ENCODE measurements at regions not wholly inside any gene's neighbourhood (a gene's known extent, or its start where the extent isn't known, plus 50 kb on each side); places are given as distances from the start of the nearest gene placed in this dataset.

GRCh38 chr21:39061766-39062165 is 121.5 kb downstream of the PSMG1 start:
- no peaks in the 10 kb centered on the region for H3K36me3 ChIP-seq (ENCODE audit: insufficient read depth, low read length)
- H3K9me3 ChIP-seq (ENCODE audit: low read depth, low read length), result no peaks in the 10 kb centered on the region
- no peak overlapping the region for H3K4me3 ChIP-seq
- H3K9ac ChIP-seq (ENCODE audit: insufficient read length), result no peak overlapping the region
- no peak for DNase-seq (ENCODE audit: low read depth, low spot score)
- TF ChIP-seq FOXP2 (optimal IDR thresholded peaks at IDR 0.05; ENCODE audit: control extremely low read depth, extremely low read length, insufficient read depth) (no peak), POLR2AphosphoS5 (IDR thresholded peaks at IDR 0.05; ENCODE audit: borderline replicate concordance, low read depth, low read length) (no peak), EZH2 (IDR thresholded peaks at IDR 0.05) (no peak)
- no peak overlapping the region for H3K27ac ChIP-seq

GRCh38 chr21:39060485-39061083 is 122.7 kb downstream of the PSMG1 start:
- H3K36me3 ChIP-seq (ENCODE audit: insufficient read depth, low read length), result no peaks in the 10 kb centered on the region
- TF ChIP-seq POLR2AphosphoS5 (IDR thresholded peaks at IDR 0.05; ENCODE audit: borderline replicate concordance, low read depth, low read length) (no peak), FOXP2 (optimal IDR thresholded peaks at IDR 0.05; ENCODE audit: control extremely low read depth, extremely low read length, insufficient read depth) (no peak), EZH2 (IDR thresholded peaks at IDR 0.05) (no peak)
- DNase-seq (ENCODE audit: low read depth, low spot score), result no peak
- no peaks in the 10 kb centered on the region for H3K9me3 ChIP-seq (ENCODE audit: low read depth, low read length)
- H3K4me3 ChIP-seq, result no peak overlapping the region
- no peak overlapping the region for H3K27ac ChIP-seq
- H3K9ac ChIP-seq (ENCODE audit: insufficient read length), result no peak overlapping the region

- TF ChIP-seq EZH2 (IDR thresholded peaks at IDR 0.05) (no peak), FOXP2 (optimal IDR thresholded peaks at IDR 0.05; ENCODE audit: control extremely low read depth, extremely low read length, insufficient read depth) (no peak), POLR2AphosphoS5 (IDR thresholded peaks at IDR 0.05; ENCODE audit: borderline replicate concordance, low read depth, low read length) (no peak)
- Histone ChIP-seq H3K4me3 (no peak overlapping the region), H3K27ac (no peak overlapping the region), H3K9ac (ENCODE audit: insufficient read length) (no peak overlapping the region), H3K9me3 (ENCODE audit: low read depth, low read length) (no peaks in the 10 kb centered on the region), H3K36me3 (ENCODE audit: insufficient read depth, low read length) (no peaks in the 10 kb centered on the region)
- no peak for DNase-seq (ENCODE audit: low read depth, low spot score)
These were observed 126.1 kb downstream of the PSMG1 start for GRCh38 chr21:39057121-39057520.

DNA sequence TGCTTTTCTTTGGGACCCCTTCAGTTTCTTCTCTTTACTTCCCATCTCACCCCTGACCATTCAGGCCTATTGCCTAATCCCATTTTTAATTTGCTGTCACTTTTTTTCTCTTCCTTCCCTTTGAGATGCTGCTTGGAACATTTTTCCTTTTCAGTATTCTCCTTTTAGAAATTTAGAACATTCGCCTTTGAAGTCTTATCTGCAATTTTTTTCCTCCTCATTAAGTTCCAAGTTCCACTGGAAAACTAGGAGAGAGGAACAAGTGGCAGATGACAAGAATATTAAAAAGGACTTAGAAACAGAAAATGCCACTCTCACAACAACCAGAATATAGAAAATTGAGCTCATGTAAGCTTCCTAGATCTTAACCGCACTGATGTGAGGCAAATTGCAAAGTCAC is 126.6 kb downstream of the PSMG1 start:
- H3K27ac ChIP-seq, result no peak overlapping the region
- H3K9me3 ChIP-seq (ENCODE audit: low read depth, low read length), result no peaks in the 10 kb centered on the region
- no peak overlapping the region for H3K4me3 ChIP-seq
- DNase-seq (ENCODE audit: low read depth, low spot score), result no peak
- H3K9ac ChIP-seq (ENCODE audit: insufficient read length), result no peak overlapping the region
- H3K36me3 ChIP-seq (ENCODE audit: insufficient read depth, low read length), result no peaks in the 10 kb centered on the region
- TF ChIP-seq EZH2 (IDR thresholded peaks at IDR 0.05) (no peak), POLR2AphosphoS5 (IDR thresholded peaks at IDR 0.05; ENCODE audit: borderline replicate concordance, low read depth, low read length) (no peak), FOXP2 (optimal IDR thresholded peaks at IDR 0.05; ENCODE audit: control extremely low read depth, extremely low read length, insufficient read depth) (no peak)

DNA sequence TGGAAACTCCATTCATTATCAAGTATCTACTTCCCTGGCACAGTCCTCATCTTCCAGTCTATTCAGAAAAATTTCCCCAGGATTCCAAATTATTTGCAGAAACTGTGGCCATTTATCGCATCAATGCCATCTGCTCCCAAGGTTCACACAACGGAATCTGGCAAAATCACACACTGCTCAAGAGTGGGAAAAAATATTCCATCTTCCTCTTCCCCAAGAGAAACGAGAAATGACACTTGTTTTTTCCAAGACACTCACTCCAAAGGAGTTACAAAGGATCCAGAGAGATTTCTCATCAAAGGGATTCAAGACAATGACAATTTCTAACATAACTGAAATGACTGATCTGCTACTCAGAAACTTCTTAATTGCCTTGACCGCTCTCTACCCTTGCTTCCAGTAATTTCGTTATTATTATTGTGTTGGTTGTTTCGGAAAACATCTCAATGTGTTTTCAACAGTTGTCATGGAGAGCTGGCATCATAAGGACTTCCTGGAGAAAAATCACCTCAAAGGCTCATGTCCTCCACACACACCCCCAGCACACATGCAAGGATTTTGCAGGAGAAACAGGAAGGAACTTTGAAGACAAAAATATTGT is 128.0 kb downstream of the PSMG1 start:
- H3K9ac ChIP-seq (ENCODE audit: insufficient read length), result no peak overlapping the region
- H3K27ac ChIP-seq, result no peak overlapping the region
- no peaks in the 10 kb centered on the region for H3K9me3 ChIP-seq (ENCODE audit: low read depth, low read length)
- no peak overlapping the region for H3K4me3 ChIP-seq
- no peak for DNase-seq (ENCODE audit: low read depth, low spot score)
- no peaks in the 10 kb centered on the region for H3K36me3 ChIP-seq (ENCODE audit: insufficient read depth, low read length)
- TF ChIP-seq FOXP2 (optimal IDR thresholded peaks at IDR 0.05; ENCODE audit: control extremely low read depth, extremely low read length, insufficient read depth) (no peak), EZH2 (IDR thresholded peaks at IDR 0.05) (no peak), POLR2AphosphoS5 (IDR thresholded peaks at IDR 0.05; ENCODE audit: borderline replicate concordance, low read depth, low read length) (no peak)

- Histone ChIP-seq H3K9me3 (ENCODE audit: low read depth, low read length) (no peaks in the 10 kb centered on the region), H3K9ac (ENCODE audit: insufficient read length) (no peak overlapping the region), H3K36me3 (ENCODE audit: insufficient read depth, low read length) (no peaks in the 10 kb centered on the region), H3K4me3 (no peak overlapping the region), H3K27ac (no peak overlapping the region)
- DNase-seq (ENCODE audit: low read depth, low spot score), result no peak
- TF ChIP-seq POLR2AphosphoS5 (IDR thresholded peaks at IDR 0.05; ENCODE audit: borderline replicate concordance, low read depth, low read length) (no peak), FOXP2 (optimal IDR thresholded peaks at IDR 0.05; ENCODE audit: control extremely low read depth, extremely low read length, insufficient read depth) (no peak), EZH2 (IDR thresholded peaks at IDR 0.05) (no peak)
These were observed 129.2 kb downstream of the PSMG1 start for GRCh38 chr21:39054066-39054465.

GRCh38 chr21:39053126-39053525 is 130.1 kb downstream of the PSMG1 start:
- Histone ChIP-seq H3K4me3 (no peak overlapping the region), H3K9me3 (ENCODE audit: low read depth, low read length) (no peaks in the 10 kb centered on the region; the same call in 1 of the 2 replicates), H3K9ac (ENCODE audit: insufficient read length) (no peak overlapping the region), H3K36me3 (ENCODE audit: insufficient read depth, low read length) (no peaks in the 10 kb centered on the region), H3K27ac (no peak overlapping the region)
- no peak for DNase-seq (ENCODE audit: low read depth, low spot score)
- TF ChIP-seq FOXP2 (optimal IDR thresholded peaks at IDR 0.05; ENCODE audit: control extremely low read depth, extremely low read length, insufficient read depth) (no peak), POLR2AphosphoS5 (IDR thresholded peaks at IDR 0.05; ENCODE audit: borderline replicate concordance, low read depth, low read length) (no peak), EZH2 (IDR thresholded peaks at IDR 0.05) (no peak)

GRCh38 chr21:39052718-39053117 is 130.5 kb downstream of the PSMG1 start:
- Histone ChIP-seq H3K36me3 (ENCODE audit: insufficient read depth, low read length) (no peaks in the 10 kb centered on the region), H3K27ac (no peak overlapping the region), H3K4me3 (no peak overlapping the region), H3K9ac (ENCODE audit: insufficient read length) (no peak overlapping the region), H3K9me3 (ENCODE audit: low read depth, low read length) (no peaks in the 10 kb centered on the region; the same call in 1 of the 2 replicates)
- DNase-seq (ENCODE audit: low read depth, low spot score), result no peak
- TF ChIP-seq EZH2 (IDR thresholded peaks at IDR 0.05) (no peak), POLR2AphosphoS5 (IDR thresholded peaks at IDR 0.05; ENCODE audit: borderline replicate concordance, low read depth, low read length) (no peak), FOXP2 (optimal IDR thresholded peaks at IDR 0.05; ENCODE audit: control extremely low read depth, extremely low read length, insufficient read depth) (no peak)
